ENCODE measurements at regions not wholly inside any gene's neighbourhood (a gene's known extent, or its start where the extent isn't known, plus 50 kb on each side); places are given as distances from the start of the nearest gene placed in this dataset.

DNA sequence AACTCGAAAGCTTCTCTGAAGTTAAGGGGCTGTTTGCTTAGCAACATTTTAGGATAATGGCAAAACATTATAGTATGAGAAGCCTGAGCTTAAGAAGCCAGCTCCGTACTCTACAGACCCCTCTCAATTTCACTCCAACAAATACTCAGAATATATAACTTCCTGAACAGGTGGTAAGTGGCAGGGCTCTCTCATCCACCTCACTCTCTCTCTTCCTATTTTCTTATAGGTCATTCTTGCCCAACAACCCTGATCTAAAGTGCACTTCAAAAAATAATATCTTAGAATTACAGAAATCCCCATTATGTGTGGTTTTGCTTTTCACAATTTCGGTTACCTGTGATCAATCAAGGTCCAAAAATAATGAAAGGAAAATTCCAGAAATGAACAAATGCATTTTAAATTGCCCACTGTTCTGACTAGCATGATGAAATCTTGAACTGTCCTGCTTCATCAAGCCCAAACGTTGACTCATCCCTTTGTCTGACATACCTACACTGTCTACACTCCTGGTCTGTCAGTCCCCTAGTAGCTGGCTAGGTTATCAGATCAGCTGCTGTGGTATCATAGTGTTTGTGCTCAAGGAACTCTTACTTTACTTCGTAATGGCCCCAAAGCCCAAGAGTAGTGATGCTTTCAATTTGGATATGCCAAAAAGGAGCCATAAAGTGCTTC is 122.8 kb upstream of the COL5A2 start:
- DNase-seq (ENCODE audit: low read depth), result no peak
- H3K4me3 ChIP-seq (ENCODE audit: control insufficient read depth, low read depth, low read length), result no peak overlapping the region
- TF ChIP-seq, protein P1, sequence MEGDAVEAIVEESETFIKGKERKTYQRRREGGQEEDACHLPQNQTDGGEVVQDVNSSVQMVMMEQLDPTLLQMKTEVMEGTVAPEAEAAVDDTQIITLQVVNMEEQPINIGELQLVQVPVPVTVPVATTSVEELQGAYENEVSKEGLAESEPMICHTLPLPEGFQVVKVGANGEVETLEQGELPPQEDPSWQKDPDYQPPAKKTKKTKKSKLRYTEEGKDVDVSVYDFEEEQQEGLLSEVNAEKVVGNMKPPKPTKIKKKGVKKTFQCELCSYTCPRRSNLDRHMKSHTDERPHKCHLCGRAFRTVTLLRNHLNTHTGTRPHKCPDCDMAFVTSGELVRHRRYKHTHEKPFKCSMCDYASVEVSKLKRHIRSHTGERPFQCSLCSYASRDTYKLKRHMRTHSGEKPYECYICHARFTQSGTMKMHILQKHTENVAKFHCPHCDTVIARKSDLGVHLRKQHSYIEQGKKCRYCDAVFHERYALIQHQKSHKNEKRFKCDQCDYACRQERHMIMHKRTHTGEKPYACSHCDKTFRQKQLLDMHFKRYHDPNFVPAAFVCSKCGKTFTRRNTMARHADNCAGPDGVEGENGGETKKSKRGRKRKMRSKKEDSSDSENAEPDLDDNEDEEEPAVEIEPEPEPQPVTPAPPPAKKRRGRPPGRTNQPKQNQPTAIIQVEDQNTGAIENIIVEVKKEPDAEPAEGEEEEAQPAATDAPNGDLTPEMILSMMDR (IDR thresholded peaks at IDR 0.05; ENCODE audit: control insufficient read depth, insufficient read depth, low read depth, low read length, missing control alignments), result no peak

- TF ChIP-seq, protein P1 (IDR thresholded peaks at IDR 0.05; ENCODE audit: control insufficient read depth, insufficient read depth, low read depth, low read length, missing control alignments), result no peak
- no peak for DNase-seq (ENCODE audit: low read depth)
- no peak overlapping the region for H3K4me3 ChIP-seq (ENCODE audit: control insufficient read depth, low read depth, low read length)
Observed at GRCh38 chr2:189304360-189304759, 124.8 kb upstream of the COL5A2 start.

DNA sequence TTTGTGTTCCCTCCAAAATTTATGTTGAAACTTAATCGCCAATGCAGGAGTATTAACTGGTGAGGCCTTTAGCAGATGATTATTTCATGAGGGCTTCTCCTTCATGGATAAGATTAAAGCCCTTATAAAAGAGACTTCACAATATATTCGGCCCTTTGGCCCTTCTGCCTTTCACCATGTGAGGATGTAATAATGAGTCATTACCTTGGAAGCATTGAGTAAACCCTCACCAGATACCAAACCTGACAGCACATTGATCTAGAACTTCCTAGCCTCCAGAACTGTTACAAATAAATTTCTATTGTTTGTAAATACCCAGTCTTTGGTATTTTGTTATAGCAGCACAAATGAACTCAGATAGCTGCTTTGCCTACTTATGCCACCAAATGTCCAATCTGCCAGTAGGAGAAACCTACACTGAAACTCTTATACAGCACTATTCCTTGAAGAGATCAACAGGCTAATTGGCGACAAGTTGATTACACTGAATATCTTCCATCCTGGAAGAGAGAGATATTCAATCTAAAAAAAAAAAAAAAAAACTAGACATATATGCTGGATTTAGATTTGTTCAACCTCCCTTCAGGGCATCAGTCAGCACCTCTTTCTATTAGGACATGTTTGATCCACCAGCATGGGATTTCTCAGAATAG is 125.9 kb upstream of the COL5A2 start:
- no peak overlapping the region for H3K4me3 ChIP-seq (ENCODE audit: control insufficient read depth, low read depth, low read length)
- no peak for DNase-seq (ENCODE audit: low read depth)
- TF ChIP-seq, protein P1 (IDR thresholded peaks at IDR 0.05; ENCODE audit: control insufficient read depth, insufficient read depth, low read depth, low read length, missing control alignments), result no peak

DNA sequence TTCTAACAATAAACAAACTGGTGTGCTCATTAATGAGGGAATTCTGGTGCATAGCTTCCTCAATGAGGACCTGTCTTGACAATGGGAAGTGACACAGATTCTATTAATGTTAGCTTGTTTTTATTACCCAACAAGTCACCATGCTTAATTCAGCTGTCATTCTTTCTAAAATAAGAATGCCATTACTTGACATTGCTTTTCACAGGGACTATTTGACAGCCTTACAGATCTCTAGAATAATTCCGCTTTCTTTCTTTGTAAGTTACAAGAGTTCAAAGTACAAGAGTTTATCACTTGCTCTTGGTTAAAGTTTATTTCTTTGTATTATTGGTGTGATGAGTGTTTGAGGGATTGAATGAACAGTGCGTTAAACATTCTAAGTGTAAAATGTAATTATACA is 127.0 kb upstream of the COL5A2 start:
- TF ChIP-seq, protein P1 (IDR thresholded peaks at IDR 0.05; ENCODE audit: control insufficient read depth, insufficient read depth, low read depth, low read length, missing control alignments), result no peak
- H3K4me3 ChIP-seq (ENCODE audit: control insufficient read depth, low read depth, low read length), result no peak overlapping the region
- no peak for DNase-seq (ENCODE audit: low read depth)

DNA sequence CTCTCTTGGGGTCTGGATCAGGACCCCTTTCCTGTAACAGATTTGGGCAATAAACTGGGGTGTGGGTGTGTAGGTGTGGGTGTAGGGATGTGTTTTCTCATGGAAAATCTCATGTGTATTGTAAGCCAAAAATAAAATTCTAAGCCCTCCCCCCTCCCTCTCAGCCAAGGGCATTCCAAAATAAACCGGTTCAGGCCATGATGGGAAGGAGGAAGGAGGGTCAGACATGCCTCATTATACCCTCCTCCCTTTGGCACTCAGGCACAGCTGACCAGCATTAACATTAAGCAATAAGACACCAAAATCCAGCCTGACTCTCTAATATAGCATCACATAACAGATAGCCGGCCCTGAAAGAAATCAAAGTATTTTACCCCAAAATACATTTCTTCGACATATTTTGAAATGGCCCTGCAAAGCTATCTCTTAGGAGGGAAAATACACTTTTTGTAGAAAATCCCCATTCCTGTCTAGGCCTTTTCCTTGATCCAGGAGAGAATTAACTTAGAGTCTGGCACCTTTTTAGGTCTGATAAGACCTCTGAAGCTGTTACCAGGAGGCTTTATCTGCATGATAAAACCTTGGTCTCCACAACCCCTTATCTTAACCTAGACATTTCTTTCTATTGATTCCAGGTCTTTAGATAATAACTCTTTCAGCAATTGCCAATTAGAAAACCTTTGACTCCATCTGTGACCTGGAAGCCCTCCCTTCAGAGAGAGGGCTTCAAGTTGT is 128.7 kb upstream of the COL5A2 start:
- DNase-seq (ENCODE audit: low read depth), result no peak
- no peak overlapping the region for H3K4me3 ChIP-seq (ENCODE audit: control insufficient read depth, low read depth, low read length)
- TF ChIP-seq, protein P1 (IDR thresholded peaks at IDR 0.05; ENCODE audit: control insufficient read depth, insufficient read depth, low read depth, low read length, missing control alignments), result no peak

DNA sequence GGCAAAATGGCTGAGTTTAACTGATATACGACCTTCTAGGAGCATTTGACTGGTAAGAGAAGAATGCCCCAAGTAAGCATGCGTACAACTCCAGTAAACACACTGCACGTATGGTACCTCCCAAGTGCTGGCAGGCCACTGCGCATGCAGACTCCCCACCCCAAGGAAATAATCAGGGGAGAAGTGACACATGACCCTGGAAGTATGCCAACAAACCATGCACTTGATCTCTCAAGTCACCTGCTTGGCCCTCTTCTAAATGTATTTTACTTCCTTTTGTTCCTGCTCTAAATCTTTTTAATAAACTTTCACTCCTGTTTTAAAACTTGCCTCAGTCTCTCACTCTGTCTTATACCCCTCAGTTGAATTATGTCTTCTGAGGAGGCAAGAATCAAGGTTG is 129.8 kb upstream of the COL5A2 start:
- TF ChIP-seq, protein P1 (IDR thresholded peaks at IDR 0.05; ENCODE audit: control insufficient read depth, insufficient read depth, low read depth, low read length, missing control alignments), result no peak
- no peak for DNase-seq (ENCODE audit: low read depth)
- H3K4me3 ChIP-seq (ENCODE audit: control insufficient read depth, low read depth, low read length), result no peak overlapping the region

All from AG09309 (cell line).